Gastroesophageal sphincter (tissue), 3 donors: ENCODE measurements at regions not wholly inside any gene's neighbourhood (a gene's known extent, or its start where the extent isn't known, plus 50 kb on each side); places are given as distances from the start of the nearest gene placed in this dataset.

Experiments
- POLR2A ChIP-seq, 2 donors: fragments of 450-650 bp; IDR thresholded peaks; one replicate each; pipeline ENCODE4 v1.6.1; 2017; ENCODE audit warnings: antibody characterized with exemption in 2 of 2, mild to moderate bottlenecking in 2 of 2, moderate library complexity in 1 of 2
- POLR2AphosphoS5 ChIP-seq: sonication (generic); formaldehyde crosslinking; IDR thresholded peaks from one replicate; pipeline ENCODE4 v1.6.1; 2017; ENCODE audit warnings: antibody characterized with exemption
- TF ChIP-seq, protein P1 (sequence below), 4 experiments: fragments of 200-600 bp in 2 of 4; fragments of 450-650 bp in 2 of 4; sonication (generic) in 1 of 4; IDR thresholded peaks; one replicate each; pipeline ENCODE4 v1.5.1; 2017 to 2019; ENCODE audit warnings: antibody characterized with exemption in 4 of 4, mild to moderate bottlenecking in 2 of 4, moderate library complexity in 2 of 4

DNA sequence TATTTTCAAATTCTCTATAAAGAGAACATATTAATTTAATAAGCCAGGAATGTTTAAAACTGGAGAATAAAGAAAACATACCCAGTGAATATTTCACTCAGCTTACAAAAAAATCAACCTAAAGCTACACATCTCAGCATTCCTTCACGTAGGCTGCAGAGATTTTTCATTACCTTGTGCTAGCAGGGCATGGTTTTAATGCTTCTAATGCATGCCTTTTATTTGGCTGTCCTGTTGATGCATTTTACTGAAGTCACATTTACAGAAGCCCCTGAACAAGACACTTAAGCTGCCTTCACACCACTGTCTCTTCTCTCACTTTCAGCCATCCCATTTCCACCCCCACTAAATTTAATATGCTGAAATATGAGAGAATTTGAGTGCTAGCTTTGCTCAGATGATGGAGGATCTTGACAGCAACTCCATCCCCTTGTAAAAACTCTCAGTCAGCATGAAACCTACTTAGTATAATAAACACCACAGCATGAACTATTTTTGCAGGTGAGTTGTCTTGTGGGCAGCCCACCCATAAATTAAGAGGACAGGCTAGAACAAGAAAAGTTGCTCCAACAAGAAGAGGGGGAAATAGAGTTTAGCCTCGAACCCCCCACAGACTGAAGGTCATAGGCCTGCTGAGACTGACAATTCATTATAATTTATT, 159.4 kb downstream of the SIM1 start:
- TF ChIP-seq, protein P1, sequence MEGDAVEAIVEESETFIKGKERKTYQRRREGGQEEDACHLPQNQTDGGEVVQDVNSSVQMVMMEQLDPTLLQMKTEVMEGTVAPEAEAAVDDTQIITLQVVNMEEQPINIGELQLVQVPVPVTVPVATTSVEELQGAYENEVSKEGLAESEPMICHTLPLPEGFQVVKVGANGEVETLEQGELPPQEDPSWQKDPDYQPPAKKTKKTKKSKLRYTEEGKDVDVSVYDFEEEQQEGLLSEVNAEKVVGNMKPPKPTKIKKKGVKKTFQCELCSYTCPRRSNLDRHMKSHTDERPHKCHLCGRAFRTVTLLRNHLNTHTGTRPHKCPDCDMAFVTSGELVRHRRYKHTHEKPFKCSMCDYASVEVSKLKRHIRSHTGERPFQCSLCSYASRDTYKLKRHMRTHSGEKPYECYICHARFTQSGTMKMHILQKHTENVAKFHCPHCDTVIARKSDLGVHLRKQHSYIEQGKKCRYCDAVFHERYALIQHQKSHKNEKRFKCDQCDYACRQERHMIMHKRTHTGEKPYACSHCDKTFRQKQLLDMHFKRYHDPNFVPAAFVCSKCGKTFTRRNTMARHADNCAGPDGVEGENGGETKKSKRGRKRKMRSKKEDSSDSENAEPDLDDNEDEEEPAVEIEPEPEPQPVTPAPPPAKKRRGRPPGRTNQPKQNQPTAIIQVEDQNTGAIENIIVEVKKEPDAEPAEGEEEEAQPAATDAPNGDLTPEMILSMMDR (IDR thresholded peaks at IDR 0.05): no peak
- no peak for TF ChIP-seq POLR2AphosphoS5
- TF ChIP-seq POLR2A (IDR thresholded peaks at IDR 0.05): no peak
